H1 (cell line): ENCODE measurements at regions not wholly inside any gene's neighbourhood (a gene's known extent, or its start where the extent isn't known, plus 50 kb on each side); places are given as distances from the start of the nearest gene placed in this dataset.

Experiments
- CTCF ChIA-PET: fragments of 300-600 bp; sonication (Branson Sonifier 250); formaldehyde crosslinking; loops from one replicate; lab custom pipeline; 2021; ENCODE audit not compliant: partially characterized antibody; lab: Charles Lee
- POLR2A ChIA-PET: fragments of 300-600 bp; sonication (Branson Sonifier 250); formaldehyde crosslinking; loops from one replicate; lab custom pipeline; 2021; ENCODE audit warnings: inconsistent platforms; ENCODE audit not compliant: partially characterized antibody; lab: Charles Lee
- DNase-seq, 2 experiments: peaks; one replicate each; pipeline versions ENCODE4 v3.0.0 to v3.0.0-alpha.2; 2010 to 2022; ENCODE audit warnings: low spot score in 2 of 2, low read depth in 1 of 2, mixed read lengths in 1 of 2
- FAIRE-seq: peaks from 2 replicates; lab custom pipeline; 2011; peaks lifted over from hg19 to GRCh38; lab: Jason Lieb, UNC
- H2AFZ ChIP-seq: 2 replicates; pipeline ENCODE4 v1.8.1; 2012; ENCODE audit warnings: low read length, inconsistent platforms
- H2AK5ac ChIP-seq: 2 replicates; pipeline ENCODE4 v1.6.1; 2013; ENCODE audit warnings: low read depth, low read length
- H2BK120ac ChIP-seq: replicated peaks from 2 replicates; pipeline ENCODE3; 2013; ENCODE audit warnings: low read depth, low read length, inconsistent platforms
- H2BK12ac ChIP-seq: 2 replicates; pipeline ENCODE4 v1.6.1; 2013; ENCODE audit warnings: low read depth, low read length
- H2BK15ac ChIP-seq: 2 replicates; pipeline ENCODE4 v1.6.1; 2013; ENCODE audit warnings: low read length
- H2BK20ac ChIP-seq: 2 replicates; pipeline ENCODE4 v1.6.1; 2013; ENCODE audit warnings: low read length
- H2BK5ac ChIP-seq: 2 replicates; pipeline ENCODE4 v1.6.1; 2013; ENCODE audit warnings: low read depth, low read length
- H3K14ac ChIP-seq: 2 replicates; pipeline ENCODE4 v1.6.1; 2013; ENCODE audit warnings: inconsistent platforms; ENCODE audit not compliant: insufficient read length
- H3K18ac ChIP-seq: 2 replicates; pipeline ENCODE4 v1.6.1; 2013; ENCODE audit warnings: low read length; ENCODE audit errors: extremely low read depth
- H3K23ac ChIP-seq: 2 replicates; pipeline ENCODE4 v1.6.1; 2013; ENCODE audit warnings: inconsistent platforms; ENCODE audit not compliant: insufficient read length
- H3K23me2 ChIP-seq: 2 replicates; pipeline ENCODE4 v1.6.1; 2013; ENCODE audit warnings: low read depth, low read length
- H3K27ac ChIP-seq: 2 replicates; pipeline ENCODE4 v1.6.1; 2011; ENCODE audit warnings: low read depth, low read length, inconsistent platforms
- H3K27me3 ChIP-seq, 4 experiments: replicated peaks in 1 of 4; 1 replicate in 1 of 4; 2 replicates in 3 of 4; pipeline versions ENCODE4 v1.6.1 to v1.8.1; 2011 to 2013; ENCODE audit warnings: low read length in 3 of 4, mild to moderate bottlenecking in 3 of 4, inconsistent platforms in 2 of 4, mixed read lengths in 2 of 4, moderate library complexity in 1 of 4; ENCODE audit not compliant: control insufficient read depth in 3 of 4, insufficient read depth in 3 of 4; ENCODE audit errors: extremely low read depth in 1 of 4
- H3K36me3 ChIP-seq, 4 experiments: 2 replicates each; pipeline versions ENCODE4 v1.6.1 to v1.8.1; 2011 to 2013; ENCODE audit warnings: mild to moderate bottlenecking in 4 of 4, low read length in 3 of 4, moderate library complexity in 2 of 4, control low read depth in 1 of 4, inconsistent platforms in 1 of 4; ENCODE audit not compliant: insufficient read depth in 4 of 4, control insufficient read depth in 2 of 4
- H3K4ac ChIP-seq: replicated peaks from 2 replicates; pipeline ENCODE3; 2013; ENCODE audit warnings: low read length, low read depth, mixed read lengths, inconsistent platforms; ENCODE audit not compliant: insufficient read length
- H3K4me1 ChIP-seq, 4 experiments: replicated peaks in 1 of 4; 1 replicate in 1 of 4; 2 replicates in 3 of 4; pipeline versions ENCODE4 v1.6.1 to v1.8.1; 2011 to 2013; ENCODE audit warnings: low read length in 3 of 4, inconsistent platforms in 2 of 4, mixed read lengths in 1 of 4; ENCODE audit not compliant: insufficient read depth in 4 of 4, control insufficient read depth in 3 of 4
- H3K4me2 ChIP-seq, 2 experiments: 2 replicates each; pipeline versions ENCODE4 v1.6.1 to v1.8.1; 2011 to 2013; ENCODE audit warnings: low read depth in 2 of 2, low read length in 2 of 2, control low read depth in 1 of 2, inconsistent platforms in 1 of 2, mild to moderate bottlenecking in 1 of 2; ENCODE audit not compliant: insufficient read depth in 1 of 2
- H3K4me3 ChIP-seq, 4 experiments: fragments of 200-600, 300-600 bp in 1 of 4; sonication (generic), shearing (Covaris generic), sonication (Bioruptor Twin) in 1 of 4; 2 replicates each; pipeline versions ENCODE4 v1.5.1 to v1.8.1; 2011 to 2016; ENCODE audit warnings: low read length in 4 of 4, low read depth in 3 of 4, control low read depth in 2 of 4, inconsistent platforms in 2 of 4, mild to moderate bottlenecking in 2 of 4, mixed read lengths in 1 of 4, moderate library complexity in 1 of 4; ENCODE audit not compliant: insufficient read depth in 2 of 4; ENCODE audit errors: extremely low read depth in 1 of 4
- H3K56ac ChIP-seq: replicated peaks from 2 replicates; pipeline ENCODE3; 2013; ENCODE audit warnings: low read depth, mild to moderate bottlenecking, mixed read lengths, low read length, inconsistent platforms; ENCODE audit not compliant: insufficient read length
- H3K79me1 ChIP-seq: 2 replicates; pipeline ENCODE4 v1.6.1; 2013; ENCODE audit warnings: low read depth, low read length, control low read depth
- H3K79me2 ChIP-seq, 2 experiments: 2 replicates each; pipeline versions ENCODE4 v1.6.1 to v1.8.1; 2012 to 2013; ENCODE audit warnings: low read length in 2 of 2, mild to moderate bottlenecking in 2 of 2, inconsistent platforms in 1 of 2; ENCODE audit not compliant: insufficient read depth in 2 of 2, control insufficient read depth in 1 of 2
- H3K9ac ChIP-seq, 4 experiments: replicated peaks in 1 of 4; 1 replicate in 1 of 4; 2 replicates in 3 of 4; pipeline versions ENCODE4 v1.6.1 to v1.8.1; 2011 to 2013; ENCODE audit warnings: low read depth in 3 of 4, low read length in 3 of 4, control low read depth in 2 of 4, mild to moderate bottlenecking in 2 of 4, moderate library complexity in 2 of 4, inconsistent platforms in 1 of 4; ENCODE audit errors: extremely low read depth in 1 of 4
- H3K9me3 ChIP-seq, 2 experiments: 2 replicates each; pipeline versions ENCODE4 v1.6.1 to v1.8.1; 2012 to 2013; ENCODE audit warnings: mild to moderate bottlenecking in 2 of 2, moderate library complexity in 2 of 2, control low read depth in 1 of 2, inconsistent platforms in 1 of 2, low read depth in 1 of 2, low read length in 1 of 2, mixed read lengths in 1 of 2; ENCODE audit not compliant: insufficient read depth in 2 of 2
- H4K20me1 ChIP-seq, 2 experiments: replicated peaks in 1 of 2; 2 replicates each; pipeline versions ENCODE3 to v1.8.1; 2011 to 2013; ENCODE audit warnings: inconsistent platforms in 2 of 2, low read length in 2 of 2, mild to moderate bottlenecking in 1 of 2; ENCODE audit not compliant: insufficient read depth in 2 of 2, control insufficient read depth in 1 of 2
- H4K5ac ChIP-seq: 2 replicates; pipeline ENCODE4 v1.6.1; 2013; ENCODE audit warnings: low read length, low read depth, mixed read lengths, inconsistent platforms; ENCODE audit not compliant: insufficient read length
- H4K8ac ChIP-seq: 2 replicates; pipeline ENCODE4 v1.8.0; 2013; ENCODE audit warnings: mild to moderate bottlenecking, moderate library complexity, low read length, inconsistent platforms; ENCODE audit not compliant: insufficient read depth; ENCODE audit errors: extremely low read depth
- H4K91ac ChIP-seq: replicated peaks from 2 replicates; pipeline ENCODE3; 2013; ENCODE audit warnings: low read length, mixed read lengths, inconsistent platforms; ENCODE audit not compliant: insufficient read length
- CBX5 ChIP-seq: fragments of 300-800, 300-1000 bp; sonication (generic); IDR thresholded peaks from 2 replicates; pipeline ENCODE4 v1.7.1; 2016; ENCODE audit warnings: antibody characterized with exemption, low read length, low read depth
- HDAC6 ChIP-seq: IDR thresholded peaks from one replicate; pipeline ENCODE4 v1.7.1; 2012; ENCODE audit warnings: low read depth, mild to moderate bottlenecking, inconsistent platforms, low read length, moderate library complexity
- SAP30 ChIP-seq: fragments of 300-600 bp; sonication (generic); IDR thresholded peaks from 2 replicates; pipeline ENCODE4 v1.7.1; 2012; ENCODE audit warnings: low read length, moderate library complexity, mild to moderate bottlenecking, inconsistent platforms; ENCODE audit not compliant: insufficient read depth, insufficient replicate concordance
- TCF12 ChIP-seq: IDR thresholded peaks from 2 replicates; pipeline ENCODE4 v1.6.1; 2011; ENCODE audit warnings: low read depth, mild to moderate bottlenecking, low read length
- WGBS, 2 experiments: shearing (Covaris generic) in 1 of 2; methylation state at CpG; one replicate each; pipeline versions ENCODE4 v1.1.6 to v1.1.7; 2013 to 2015; ENCODE audit warnings: low lambda C conversion rate in 2 of 2, mixed read lengths in 2 of 2, inconsistent platforms in 1 of 2, low coverage in 1 of 2, missing lambda C conversion rate in 1 of 2; ENCODE audit not compliant: insufficient replicate concordance in 2 of 2, insufficient coverage in 1 of 2, insufficient read length in 1 of 2; ENCODE audit errors: extremely low coverage in 1 of 2, missing lambda C conversion rate in 1 of 2; 5-methylcytosine and 5-hydroxymethylcytosine counted together

- Histone ChIP-seq H3K18ac (no peak overlapping the region), H2BK120ac (no peak overlapping the region), H3K23me2 (no peaks in the 10 kb centered on the region), H4K91ac (no peak overlapping the region), H3K9me3 (no peaks in the 10 kb centered on the region), H3K36me3 (no peaks in the 10 kb centered on the region), H3K4me2 (no peak overlapping the region), H2BK20ac (no peak overlapping the region), H3K79me2 (no peaks in the 10 kb centered on the region), H4K8ac (no peak overlapping the region), H3K4me1 (no peaks in the 10 kb centered on the region), H2AK5ac (no peak overlapping the region), H3K4ac (no peak overlapping the region), H3K9ac (no peak overlapping the region), H3K27ac (no peak overlapping the region), H2BK12ac (no peak overlapping the region), H3K27me3 (peaks cover 0 to 1% (median 0%) of the 10 kb centered on the region in 4 experiments; a peak in 1 of 7 replicates)
- CTCF ChIA-PET = interaction anchor here (0.8 kb wide), 1 partner anchor 31 kb away, joined by 3 read pairs; no protein-coding TSS in a partner anchor
- DNase-seq = no peak
- TF ChIP-seq TCF12 (no peak), HDAC6 (no peak), SAP30 (no peak), CBX5 (no peak)
- TF ChIP-seq, all 59 proteins: peak for 0
- 86% methylated on average over 1 of the region's 1 CpG; no CpG with 5 or more reads in 1 of the 2 experiments for WGBS, 2 experiments
- no peaks in the 10 kb centered on the region for H4K20me1 ChIP-seq
- POLR2A ChIA-PET = no interaction called here
- H2BK5ac ChIP-seq = no peak overlapping the region
- H3K79me1 ChIP-seq = no peaks in the 10 kb centered on the region
- H3K56ac ChIP-seq = no peak overlapping the region
- no peak overlapping the region for H3K14ac ChIP-seq
- FAIRE-seq = no peak
- H2BK15ac ChIP-seq = no peak overlapping the region
- H3K4me3 ChIP-seq = no peak overlapping the region
- H3K23ac ChIP-seq = no peak overlapping the region
- no peak overlapping the region for H2AFZ ChIP-seq
- no peak overlapping the region for H4K5ac ChIP-seq
These were observed 1003.7 kb downstream of the GALC start for GRCh38 chr14:86989285-86989684.
